HG03558 (cell line): ENCODE measurements at regions not wholly inside any gene's neighbourhood (a gene's known extent, or its start where the extent isn't known, plus 50 kb on each side); places are given as distances from the start of the nearest gene placed in this dataset.
"Not testable (repeated sequence)": the region's sequence is repeated elsewhere in the genome, so short reads cannot be mapped to it uniquely, and the experiment has no call there.

Experiments used
- ATAC-seq: cut with Tn5 transposase; IDR thresholded peaks from one replicate; pipeline ENCODE4 v1.9.1; 2021; ENCODE audit warnings: moderate number of reproducible peaks; ENCODE audit not compliant: unreplicated experiment; ENCODE audit errors: extremely low read depth

DNA sequence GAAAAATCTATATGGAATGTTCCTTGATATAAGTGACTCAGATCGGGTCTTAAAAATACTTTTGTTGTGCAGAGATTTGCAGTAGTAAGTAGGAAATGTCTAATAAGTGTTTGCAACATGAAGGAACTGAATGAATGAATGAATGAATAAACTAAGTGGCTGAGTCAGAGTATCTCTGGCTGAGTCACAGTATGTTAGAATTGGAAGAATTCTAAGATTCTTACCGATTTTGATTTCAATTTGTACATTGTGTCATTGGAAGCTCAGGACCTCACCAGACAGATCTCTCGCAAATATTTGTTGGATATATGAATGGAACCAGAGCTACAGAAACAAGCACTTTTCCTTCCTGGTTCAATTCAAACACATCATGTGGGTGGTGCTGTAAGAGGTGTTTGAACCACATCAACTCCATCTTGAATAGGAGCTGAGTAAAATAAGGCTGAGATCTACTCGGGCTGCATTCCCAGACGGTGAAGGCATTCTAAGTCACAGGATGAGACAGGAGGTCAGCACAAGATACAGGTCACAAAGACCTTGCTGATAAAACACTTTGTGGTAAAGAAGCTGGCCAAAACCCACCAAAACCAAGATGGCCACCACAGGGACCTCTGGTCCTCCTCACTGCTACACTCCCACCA, 123.9 kb upstream of the FOXN3 start:
- no peak for ATAC-seq

DNA sequence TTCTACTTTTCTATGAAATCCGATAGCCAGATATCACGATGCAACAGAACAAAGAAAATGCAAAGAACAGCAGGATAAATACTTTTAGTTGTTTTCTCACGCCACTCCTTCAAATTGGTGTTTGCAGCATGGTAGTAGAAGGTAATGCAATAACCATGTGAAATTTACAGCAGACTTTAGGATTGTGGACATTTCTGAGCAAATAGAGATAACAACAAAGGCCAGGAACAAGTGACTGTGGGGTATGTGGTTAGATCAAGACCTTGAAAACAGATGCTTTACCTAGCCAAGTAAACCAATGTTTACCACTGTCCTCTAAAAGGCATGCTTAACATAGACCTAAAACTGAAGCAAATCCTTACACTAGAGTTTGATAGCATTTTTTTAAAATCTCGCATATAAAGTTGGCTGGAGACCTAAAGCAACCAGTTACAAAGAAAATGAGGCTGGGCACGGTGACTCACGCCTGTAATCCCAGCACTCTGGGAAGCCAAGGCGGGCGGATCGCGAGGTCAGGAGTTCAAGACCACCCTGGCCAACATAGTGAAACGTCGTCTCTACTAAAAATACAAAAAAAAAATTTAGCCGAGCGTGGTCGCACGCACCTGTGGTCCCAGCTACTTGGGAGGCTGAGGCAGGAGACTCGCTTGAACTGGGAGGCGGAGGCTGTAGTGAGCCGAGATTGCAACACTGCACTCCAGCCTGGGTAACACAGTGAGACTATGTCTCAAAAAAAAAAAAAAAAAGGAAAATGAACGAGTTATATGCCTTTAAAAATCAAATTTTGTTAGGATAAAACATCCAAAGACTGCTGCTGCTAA, 123.2 kb upstream of the FOXN3 start:
- no peak for ATAC-seq

DNA sequence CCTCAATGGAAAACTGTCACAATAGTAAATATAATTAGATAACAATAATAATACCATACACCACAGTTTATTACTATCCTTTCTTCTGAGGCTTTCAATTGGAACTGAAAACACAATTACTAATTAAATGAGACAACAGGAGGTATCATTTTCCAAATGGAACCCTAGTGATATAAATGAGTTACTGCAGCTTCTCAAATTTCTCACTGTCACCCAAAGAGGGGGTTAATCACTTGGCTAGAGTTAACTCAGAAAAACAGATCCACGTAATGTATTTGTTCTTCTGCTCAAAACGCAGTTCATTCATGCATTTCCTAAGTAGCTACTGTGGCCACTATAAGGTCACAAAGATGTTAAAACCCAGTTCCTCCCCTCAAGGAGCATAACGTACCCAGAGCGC, 120.9 kb upstream of the FOXN3 start:
- ATAC-seq, result no peak

DNA sequence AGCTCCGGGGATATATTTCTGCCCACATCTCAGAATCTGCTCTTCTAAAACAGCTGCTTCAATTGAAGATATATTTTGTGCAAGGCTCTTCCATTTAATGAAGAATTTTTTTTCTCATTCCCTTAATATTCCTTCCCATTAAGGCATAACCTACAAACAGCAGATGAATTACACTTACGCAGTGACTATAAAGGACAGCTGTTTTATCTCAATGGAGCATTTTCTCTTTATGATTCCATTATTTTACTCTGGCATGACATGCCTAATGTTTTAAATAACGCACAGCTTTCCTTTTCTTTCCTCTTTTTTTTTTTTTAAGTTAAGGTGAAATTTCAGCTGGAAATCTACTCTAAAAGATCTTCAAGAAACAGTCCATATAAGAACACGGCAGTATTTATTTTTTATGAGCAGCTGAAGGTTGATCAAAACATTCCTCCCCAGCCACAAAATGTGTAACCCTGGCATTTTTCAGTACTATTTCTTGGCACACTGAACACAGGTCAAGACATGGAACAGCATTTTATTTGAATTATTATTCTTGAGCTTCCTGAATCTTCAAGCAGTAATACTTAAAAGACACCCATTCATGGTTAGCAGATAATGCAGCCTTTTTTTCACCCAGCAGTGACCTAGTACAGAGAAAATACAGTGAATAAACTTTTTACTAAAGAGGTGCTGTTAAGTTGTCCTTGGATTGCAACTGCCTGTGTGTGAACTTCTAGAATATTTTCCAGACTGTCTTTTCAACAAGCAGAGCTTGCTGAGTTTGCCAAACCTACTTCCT, 118.1 kb upstream of the FOXN3 start:
- no peak for ATAC-seq

DNA sequence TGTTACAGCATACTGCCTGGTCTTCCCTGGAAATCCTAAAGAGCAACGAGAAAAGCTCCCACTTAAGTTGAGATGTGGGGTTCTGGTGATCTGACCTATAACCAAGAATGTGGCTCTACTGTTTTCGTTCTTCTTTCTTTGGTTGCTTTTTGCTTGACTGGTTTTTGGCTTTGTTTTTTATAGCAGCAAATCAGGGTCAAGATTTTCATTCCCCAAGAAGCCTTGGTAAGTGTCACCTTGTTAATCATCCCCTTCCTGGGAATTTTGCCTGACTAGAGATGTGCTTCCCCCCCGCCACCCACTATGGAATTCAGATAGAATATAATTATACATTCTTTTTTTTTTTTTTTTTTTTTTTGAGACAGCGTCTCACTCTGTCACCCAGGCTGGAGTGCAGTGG, 116.7 kb upstream of the FOXN3 start:
- no peak for ATAC-seq

DNA sequence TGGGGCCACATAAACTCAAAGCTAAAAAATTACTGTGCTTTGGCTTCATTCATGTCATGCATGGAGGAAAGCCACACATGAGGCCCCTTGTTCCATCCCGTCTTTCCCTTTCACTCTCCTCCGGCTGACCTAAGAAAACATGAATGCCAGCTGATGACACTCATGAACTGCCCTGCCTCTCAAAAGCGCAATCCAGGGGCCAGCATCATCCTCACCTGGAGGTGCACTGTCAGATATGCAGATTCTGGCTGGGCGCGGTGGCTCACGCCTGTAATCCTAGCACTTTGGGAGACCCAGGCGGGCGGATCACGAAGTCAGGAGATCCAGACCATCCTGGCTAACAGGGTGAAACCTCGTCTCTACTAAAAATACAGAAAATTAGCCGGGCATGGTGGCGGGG, 116.1 kb upstream of the FOXN3 start:
- no peak for ATAC-seq

DNA sequence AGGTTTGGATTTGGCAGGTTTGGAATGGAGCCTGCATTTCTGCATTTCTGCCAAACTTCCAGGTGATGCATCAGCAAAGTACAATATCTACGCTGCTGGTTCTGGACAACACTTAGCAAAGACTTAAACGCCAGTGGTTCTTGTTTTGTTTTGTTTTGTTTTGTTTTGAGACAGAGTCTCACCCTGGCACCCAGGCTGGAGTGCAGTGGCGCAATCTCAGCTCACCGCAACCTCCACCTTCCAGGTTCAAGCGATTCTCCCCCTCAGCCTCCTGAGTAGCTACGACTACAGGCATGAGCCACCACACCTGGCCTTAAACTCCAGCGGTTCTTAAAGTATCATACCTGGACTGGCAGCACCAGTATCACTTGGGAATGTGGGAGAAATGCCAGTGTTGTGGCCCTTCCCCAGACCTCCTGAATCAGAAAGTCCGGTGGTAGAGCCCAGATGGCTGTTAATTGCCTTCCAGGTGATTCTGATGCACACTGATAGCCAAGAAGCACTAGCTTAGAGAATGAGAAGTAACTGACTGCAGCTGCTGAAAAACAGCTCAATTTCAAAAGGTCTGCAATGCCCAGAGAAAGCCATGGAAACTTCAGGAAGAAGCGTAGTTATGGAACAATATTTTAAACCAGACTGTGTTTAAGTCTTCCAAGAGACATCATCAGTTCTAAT, 114.8 kb upstream of the FOXN3 start:
- no peak for ATAC-seq

DNA sequence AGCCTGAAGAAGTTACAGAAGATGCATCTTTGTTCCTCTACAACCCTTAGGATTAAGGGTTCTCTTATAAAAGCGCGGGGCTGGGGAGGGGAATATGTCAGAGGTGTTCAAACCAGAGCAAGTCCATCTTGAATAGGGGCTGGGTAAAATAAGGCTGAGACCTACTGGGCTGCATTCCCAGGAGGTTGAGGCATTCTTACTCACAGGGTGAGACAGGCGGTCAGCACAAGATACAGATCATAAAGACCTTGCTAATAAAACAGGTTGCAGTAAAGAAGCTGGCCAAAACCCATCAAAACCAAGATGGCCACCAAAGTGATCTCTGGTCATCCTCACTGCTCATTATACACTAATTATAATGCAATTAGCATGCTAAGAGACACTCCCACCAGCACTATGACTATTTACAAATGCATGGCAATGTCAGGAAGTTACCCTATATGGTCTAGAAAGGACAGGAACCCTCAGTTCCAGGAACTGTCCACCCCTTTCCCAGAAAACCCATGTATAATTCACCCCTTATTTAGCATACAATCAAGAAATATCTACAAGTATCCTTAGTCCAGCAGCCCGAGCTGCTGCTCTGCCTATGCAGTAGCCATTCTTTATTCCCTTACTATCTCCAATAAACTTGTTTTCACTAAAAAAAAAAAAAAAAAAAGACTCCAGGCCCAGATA, 108.1 kb upstream of the FOXN3 start:
- no peak for ATAC-seq

DNA sequence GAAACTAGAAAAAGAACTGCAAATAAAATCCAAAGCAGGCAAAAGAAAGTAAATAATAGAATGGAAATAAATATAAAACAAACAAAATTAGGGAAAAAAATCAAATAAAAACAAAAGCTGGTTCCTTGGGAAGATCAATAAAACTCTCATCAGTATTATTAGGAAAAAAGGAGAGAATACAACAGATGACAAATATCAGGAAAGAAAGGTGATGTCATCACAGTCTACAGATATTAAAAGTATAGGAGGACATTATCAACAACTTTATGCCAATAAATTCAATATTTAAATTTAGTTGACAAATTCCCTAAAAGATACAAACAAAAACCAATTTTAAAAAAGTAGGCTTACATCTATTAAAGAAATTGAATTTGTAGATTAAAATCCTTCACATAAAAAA, 107.4 kb upstream of the FOXN3 start:
- no peak for ATAC-seq

DNA sequence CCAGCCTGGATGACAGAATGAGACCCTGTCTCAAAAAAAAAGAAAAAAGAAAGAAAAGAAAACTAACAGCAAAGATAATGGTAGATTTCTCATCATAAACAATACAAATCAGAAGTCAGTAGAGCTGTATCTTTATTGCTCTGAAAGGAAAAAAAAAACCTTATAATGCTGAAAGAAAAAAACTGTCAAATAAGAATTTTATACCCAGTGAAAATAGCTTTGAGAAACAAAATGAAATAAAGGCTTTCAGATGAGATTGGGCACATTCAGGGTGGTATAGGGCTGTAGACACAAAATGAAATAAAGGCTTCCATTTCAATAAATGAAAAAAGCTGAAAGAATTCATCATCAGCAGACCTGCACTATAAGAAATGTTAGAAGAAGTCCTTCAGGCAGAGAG, 105.0 kb upstream of the FOXN3 start:
- no peak for ATAC-seq

DNA sequence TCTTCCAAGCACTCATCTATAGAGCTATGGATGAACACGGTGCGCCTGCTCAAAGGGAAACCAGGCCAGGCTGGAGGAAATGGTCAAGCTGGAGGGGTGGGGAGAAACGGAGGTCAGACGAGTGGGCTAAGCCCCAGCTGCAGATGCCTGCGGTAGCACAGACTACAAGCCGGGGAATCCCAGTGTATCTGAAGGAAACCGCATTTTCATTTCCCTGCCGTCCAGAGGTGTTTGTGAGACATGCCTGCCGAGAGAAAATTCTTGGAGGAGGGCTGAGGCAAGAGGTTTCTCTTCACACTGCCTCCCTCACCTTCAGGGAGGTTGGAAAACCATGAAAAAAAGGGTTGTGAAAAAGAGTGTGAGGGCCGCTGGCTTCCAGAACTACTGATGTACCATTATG, 102.0 kb upstream of the FOXN3 start:
- no peak for ATAC-seq

DNA sequence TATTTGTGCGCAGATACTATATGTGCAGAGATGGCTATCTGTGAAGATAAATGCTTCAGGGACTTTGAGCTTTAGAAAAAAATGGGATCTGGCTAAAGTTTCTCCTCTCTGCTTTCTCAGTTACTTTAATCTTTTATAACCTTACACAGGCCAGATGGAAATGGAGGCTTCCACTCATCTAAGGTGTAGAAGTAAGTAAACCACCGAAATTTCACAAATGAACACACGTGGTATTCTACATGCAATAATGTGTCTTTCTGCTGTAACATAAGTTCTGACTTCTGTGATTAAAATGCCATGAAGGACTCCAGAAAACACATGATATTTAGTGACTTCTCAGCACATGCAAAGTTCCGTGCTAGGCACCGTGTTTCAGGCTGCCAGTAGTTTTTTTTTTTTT, 99.1 kb upstream of the FOXN3 start:
- ATAC-seq, result no peak

DNA sequence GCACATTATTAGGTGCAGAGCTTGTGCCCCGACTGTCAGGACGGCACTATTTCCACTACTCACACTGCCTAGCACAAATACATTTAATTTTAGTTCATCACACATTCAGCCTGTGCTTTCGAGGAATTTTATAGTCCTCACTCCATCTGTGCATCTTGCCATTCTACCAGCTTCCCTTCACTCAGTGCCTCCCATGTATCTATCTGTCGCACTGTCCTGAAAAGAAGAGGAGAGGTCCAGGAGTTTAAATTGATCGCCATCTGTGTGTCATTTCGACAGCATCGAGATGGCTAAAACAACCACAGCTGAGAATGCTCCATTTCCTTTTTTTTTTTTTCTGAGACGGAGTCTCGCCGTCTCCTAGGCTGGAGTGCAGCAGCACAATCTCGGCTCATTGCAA, 97.6 kb upstream of the FOXN3 start:
- ATAC-seq, result no peak

DNA sequence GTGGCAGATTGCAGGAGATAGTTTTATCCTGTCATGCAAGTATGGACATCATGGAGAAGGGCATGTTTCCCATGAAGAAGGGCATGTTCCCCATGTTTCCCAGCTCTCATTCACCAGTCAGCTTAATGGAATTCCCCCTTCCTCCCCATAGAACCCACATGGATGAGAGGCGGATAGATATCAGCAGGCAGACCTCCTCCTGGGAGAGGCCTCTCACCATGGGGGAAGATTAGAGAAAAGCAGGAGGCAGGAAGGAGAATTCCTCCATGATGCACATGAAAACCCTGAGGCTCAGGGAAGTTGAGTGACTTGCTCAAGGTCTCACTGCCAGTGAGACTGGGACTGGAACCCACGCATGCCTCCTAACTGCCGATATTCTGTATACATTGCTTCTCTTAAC, 92.9 kb upstream of the FOXN3 start:
- no peak for ATAC-seq

DNA sequence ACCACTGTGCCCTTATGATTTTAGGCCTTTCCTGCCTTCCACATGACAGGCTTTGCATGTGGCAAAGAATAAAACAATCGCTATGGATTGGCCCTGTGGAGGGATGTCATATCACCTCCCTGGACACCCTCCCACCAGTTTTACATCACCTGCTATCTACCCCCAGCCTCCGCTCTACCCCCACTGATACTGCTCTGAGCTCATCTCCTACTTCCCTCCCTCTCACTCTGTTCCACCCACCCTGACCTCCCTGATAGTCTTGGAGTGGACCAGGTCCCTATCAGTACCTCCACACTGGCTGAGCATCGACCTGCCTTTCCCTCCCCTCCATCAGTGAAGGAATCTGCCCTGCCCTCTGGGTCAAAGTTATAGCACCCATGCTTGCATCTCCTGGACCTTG, 91.8 kb upstream of the FOXN3 start:
- no peak for ATAC-seq

DNA sequence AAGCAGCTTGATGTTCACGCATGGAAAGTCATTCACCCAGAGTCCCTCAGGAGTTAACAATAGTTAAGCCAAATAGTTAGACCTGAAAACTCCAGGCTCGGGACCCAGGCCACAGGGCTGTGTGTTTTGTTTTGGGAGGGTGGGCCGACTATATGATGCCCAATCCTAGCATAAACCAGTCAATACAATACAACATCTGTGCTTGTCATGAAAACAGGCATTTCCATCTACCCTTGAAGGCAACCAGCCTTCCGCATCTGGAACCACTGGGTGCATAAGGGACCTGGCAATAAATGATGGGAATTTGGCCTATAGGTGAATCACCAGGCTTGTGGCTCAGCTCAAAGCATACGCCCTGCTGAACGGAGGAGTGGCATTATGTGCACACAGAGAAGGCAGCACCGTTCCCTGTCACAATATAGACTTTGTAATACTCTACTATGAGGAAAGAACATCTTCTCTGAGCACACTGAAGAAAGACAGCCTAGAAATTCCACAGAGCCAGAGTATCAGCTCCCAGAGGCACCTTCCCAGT, 91.0 kb upstream of the FOXN3 start:
- no peak for ATAC-seq

DNA sequence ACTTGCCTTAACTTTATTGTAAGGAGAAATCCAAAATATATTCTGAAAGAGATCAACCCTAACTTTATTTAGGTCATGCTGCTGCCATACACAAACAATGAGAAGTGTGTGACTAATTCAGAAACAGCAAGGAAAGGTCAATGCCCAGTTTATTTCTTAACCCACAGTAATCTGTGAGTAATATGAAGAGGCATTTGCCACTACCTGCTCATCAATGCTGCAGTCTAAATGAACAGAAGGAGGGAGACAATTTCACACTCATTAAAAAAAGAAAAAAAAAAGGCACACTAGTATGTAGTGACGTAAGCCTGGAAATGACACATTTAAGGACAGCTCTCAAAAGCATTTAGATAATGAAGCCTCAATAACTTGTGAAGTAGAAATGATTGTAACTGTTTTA, 90.5 kb upstream of the FOXN3 start:
- ATAC-seq, result peak; percentile 27

DNA sequence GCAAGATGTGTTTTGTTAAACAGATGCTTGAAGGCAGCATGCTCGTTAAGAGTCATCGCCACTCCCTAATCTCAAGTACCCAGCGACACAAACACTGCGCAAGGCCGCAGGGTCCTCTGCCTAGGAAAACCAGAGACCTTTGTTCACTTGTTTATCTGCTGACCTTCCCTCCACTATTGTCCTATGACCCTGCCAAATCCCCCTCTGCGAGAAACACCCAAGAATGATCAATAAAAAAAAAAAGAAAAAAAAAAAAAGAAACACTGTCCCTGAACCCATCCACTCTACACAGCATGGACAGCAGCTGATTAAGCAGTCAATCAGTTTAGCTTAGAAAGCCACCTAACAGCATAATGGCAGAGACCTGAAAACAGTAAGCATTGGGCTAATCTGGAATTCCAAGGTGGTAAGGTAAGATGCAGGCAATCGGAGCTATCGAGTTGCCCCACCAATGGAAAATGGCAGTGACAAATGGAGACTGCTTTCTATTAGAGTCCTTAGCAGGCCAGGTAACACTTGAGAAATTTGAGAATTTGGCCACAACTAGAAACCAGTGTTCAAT, 89.9 kb upstream of the FOXN3 start:
- not testable (repeated sequence) for ATAC-seq

DNA sequence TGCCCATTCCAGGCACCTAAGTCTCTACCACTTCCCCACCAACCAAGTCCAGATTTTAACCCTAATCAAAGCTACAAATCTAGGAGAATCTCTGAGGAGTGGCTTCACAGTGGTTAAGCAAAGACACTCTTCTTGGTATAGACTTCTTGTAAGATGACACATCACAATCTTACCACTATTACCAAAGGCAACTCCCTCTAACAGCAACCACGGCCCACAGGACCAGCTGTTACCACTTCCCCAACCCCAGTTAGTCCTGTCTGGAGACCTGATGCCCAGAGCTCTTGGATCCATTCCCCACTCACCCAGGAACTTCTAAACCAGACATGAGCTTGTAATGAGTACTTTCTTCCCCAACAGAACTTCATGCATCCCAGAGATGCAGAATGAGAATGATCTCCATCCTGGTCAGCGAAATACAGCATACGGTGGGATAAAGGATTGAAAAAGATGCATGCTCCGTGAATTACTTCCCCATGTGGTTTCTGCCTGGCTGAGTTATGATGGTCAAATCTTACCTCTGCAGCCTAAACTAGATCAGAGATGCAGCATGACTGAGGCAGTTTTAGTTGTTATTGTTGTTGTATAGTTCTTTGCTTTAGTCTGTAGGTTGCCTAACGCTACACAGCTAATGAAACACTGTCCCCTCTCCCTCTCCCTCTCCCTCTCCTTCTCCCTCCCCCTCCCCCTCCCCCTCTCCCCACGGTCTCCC, 87.7 kb upstream of the FOXN3 start:
- peak; percentile 52 for ATAC-seq
